Activated CD4-positive, alpha-beta T cell treated with anti-CD3 and anti-CD28 coated beads, Interleukin-2, amount 10 ng/mL, durations not matched to agents 24 days and 14 days (primary cell): ENCODE measurements at regions not wholly inside any gene's neighbourhood (a gene's known extent, or its start where the extent isn't known, plus 50 kb on each side); places are given as distances from the start of the nearest gene placed in this dataset.

ENCODE experiments used
- DNase-seq: peaks from one replicate; pipeline ENCODE4 v3.0.0; 2022
- H3K27ac Mint-ChIP-seq: one replicate; pipeline ENCODE4 v1.8.0; 2022; ENCODE audit warnings: mild to moderate bottlenecking, mixed read lengths
- H3K27me3 Mint-ChIP-seq: one replicate; pipeline ENCODE4 v1.8.0; 2022; ENCODE audit warnings: mixed read lengths
- H3K36me3 Mint-ChIP-seq: one replicate; pipeline ENCODE4 v1.8.0; 2022; ENCODE audit warnings: low read depth, mild to moderate bottlenecking, mixed read lengths
- H3K4me1 Mint-ChIP-seq: one replicate; pipeline ENCODE4 v1.8.0; 2021; ENCODE audit warnings: mixed read lengths
- H3K4me3 Mint-ChIP-seq: one replicate; pipeline ENCODE4 v1.8.0; 2022; ENCODE audit warnings: mild to moderate bottlenecking, moderate library complexity, mixed read lengths
- H3K9me3 Mint-ChIP-seq: one replicate; pipeline ENCODE4 v1.8.0; 2021; ENCODE audit warnings: mixed read lengths
- intact Hi-C: fragments of 100-400 bp; cut with micrococcal nuclease; formaldehyde crosslinking; loops from one replicate; pipeline ENCODE4 v1.15.1; 2023

DNA sequence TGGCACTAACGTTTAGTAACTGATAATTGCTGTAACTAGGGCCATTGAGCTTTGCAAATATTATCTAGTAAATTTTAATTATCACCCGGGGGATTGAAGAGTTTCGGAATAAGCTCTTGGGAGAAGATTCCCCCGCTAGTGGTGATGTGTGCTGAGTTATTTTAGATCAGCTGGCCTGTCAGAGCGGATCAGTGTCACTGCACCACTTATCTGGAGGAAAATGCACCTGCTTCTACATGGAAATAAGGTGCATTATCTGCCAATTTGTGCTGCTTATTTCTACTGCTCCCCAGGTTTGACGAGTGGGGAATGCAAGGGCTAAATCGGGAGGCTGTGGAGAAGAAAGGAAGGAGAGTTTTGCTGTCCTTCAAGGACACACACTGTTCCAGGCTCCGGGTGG is 518.6 kb downstream of the TLE4 start:
- Mint-ChIP-seq H3K4me3 (no peak overlapping the region), H3K27ac (no peak overlapping the region)
- intact Hi-C loops = no loop called here

GRCh38 chr9:80086822-80087345 is 515.1 kb downstream of the TLE4 start:
- H3K36me3 Mint-ChIP-seq = no peaks in the 10 kb centered on the region
- H3K4me3 Mint-ChIP-seq = no peak overlapping the region
- no peak overlapping the region for H3K27ac Mint-ChIP-seq
- no peaks in the 10 kb centered on the region for H3K9me3 Mint-ChIP-seq
- no peaks in the 10 kb centered on the region for H3K4me1 Mint-ChIP-seq
- no peaks in the 10 kb centered on the region for H3K27me3 Mint-ChIP-seq
- DNase-seq = no peak
- intact Hi-C loops = no loop called here

More for the DNA sequence above, 518.6 kb downstream of the TLE4 start:
- no peak for DNase-seq
- no peaks in the 10 kb centered on the region for H3K36me3 Mint-ChIP-seq
- H3K9me3 Mint-ChIP-seq = peaks cover 5% of the 10 kb centered on the region
- H3K4me1 Mint-ChIP-seq = no peaks in the 10 kb centered on the region
- no peaks in the 10 kb centered on the region for H3K27me3 Mint-ChIP-seq

DNA sequence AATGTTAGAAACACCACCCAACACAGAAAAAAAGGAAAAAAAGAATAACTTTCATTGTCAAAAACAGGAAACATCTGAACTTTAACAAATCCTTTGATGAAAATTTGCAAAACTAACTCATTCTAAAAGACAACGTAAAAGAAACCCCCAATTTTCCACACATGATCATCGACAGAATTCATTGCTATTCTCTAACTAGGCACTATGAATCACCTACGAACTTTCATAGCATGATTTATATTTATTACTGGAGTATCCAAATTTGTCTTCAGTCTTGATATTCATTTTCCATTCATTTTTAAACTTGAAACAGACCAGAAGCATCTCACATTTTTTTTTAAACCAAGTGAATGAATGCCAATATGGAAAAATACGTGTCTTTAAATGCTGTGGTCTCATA is 514.6 kb downstream of the TLE4 start:
- H3K27ac Mint-ChIP-seq = no peak overlapping the region
- intact Hi-C loops = no loop called here
- H3K4me3 Mint-ChIP-seq = no peak overlapping the region

DNA sequence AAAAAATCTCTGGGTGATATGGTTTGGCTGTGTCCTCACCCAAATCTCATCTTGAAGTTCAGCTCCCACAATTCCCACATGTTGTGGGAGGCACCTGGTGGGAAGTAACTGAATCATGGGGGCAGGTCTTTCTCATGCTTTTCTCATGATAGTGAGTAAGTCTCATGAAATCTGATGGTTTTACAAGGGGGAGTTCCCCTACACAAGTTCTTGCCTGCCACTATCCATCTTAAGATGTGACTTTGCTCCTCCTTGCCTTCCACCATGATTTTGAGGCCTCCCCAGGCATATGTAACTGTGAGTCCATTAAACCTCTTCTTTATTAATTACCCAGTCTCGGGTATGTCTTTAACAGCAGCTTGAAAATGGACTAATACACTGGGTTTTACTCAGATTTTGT is 513.9 kb downstream of the TLE4 start:
- no peaks in the 10 kb centered on the region for H3K36me3 Mint-ChIP-seq
- no peak for DNase-seq
- H3K9me3 Mint-ChIP-seq = no peaks in the 10 kb centered on the region
- H3K27ac Mint-ChIP-seq = no peak overlapping the region
- intact Hi-C loops = no loop called here
- H3K4me1 Mint-ChIP-seq = no peaks in the 10 kb centered on the region
- H3K27me3 Mint-ChIP-seq = no peaks in the 10 kb centered on the region
- H3K4me3 Mint-ChIP-seq = no peak overlapping the region

More for the DNA sequence above, 514.6 kb downstream of the TLE4 start:
- no peaks in the 10 kb centered on the region for H3K9me3 Mint-ChIP-seq
- no peaks in the 10 kb centered on the region for H3K4me1 Mint-ChIP-seq
- no peak for DNase-seq
- no peaks in the 10 kb centered on the region for H3K36me3 Mint-ChIP-seq
- no peaks in the 10 kb centered on the region for H3K27me3 Mint-ChIP-seq

DNA sequence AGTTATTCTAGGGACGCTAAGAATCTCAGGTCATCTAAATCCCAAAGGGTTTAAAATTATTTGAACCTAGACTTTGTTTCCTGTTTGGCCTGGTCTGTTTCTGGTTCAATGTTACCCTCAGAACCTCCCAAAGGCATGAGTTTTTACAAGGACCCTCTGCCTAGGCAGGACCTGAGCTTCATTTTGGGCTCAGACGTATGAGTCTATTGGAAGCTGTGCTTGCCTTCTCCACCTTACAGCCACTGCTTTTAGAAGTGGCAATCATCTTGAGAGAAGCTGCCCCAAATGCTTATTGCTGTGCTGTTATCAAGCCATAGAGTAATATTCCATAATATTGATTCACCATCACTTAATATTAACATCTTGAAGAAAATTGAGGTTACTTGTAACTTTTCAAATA is 510.4 kb downstream of the TLE4 start:
- Mint-ChIP-seq H3K27me3 (no peaks in the 10 kb centered on the region), H3K4me3 (no peak overlapping the region), H3K4me1 (no peaks in the 10 kb centered on the region), H3K27ac (no peak overlapping the region), H3K9me3 (no peaks in the 10 kb centered on the region), H3K36me3 (no peaks in the 10 kb centered on the region)
- DNase-seq = no peak
- intact Hi-C loops = no loop called here

GRCh38 chr9:80078826-80079225 is 507.1 kb downstream of the TLE4 start:
- no peak for DNase-seq
- H3K36me3 Mint-ChIP-seq = no peaks in the 10 kb centered on the region
- no peaks in the 10 kb centered on the region for H3K4me1 Mint-ChIP-seq
- H3K27me3 Mint-ChIP-seq = no peaks in the 10 kb centered on the region
- H3K4me3 Mint-ChIP-seq = no peak overlapping the region
- intact Hi-C loops = no loop called here
- no peaks in the 10 kb centered on the region for H3K9me3 Mint-ChIP-seq
- no peak overlapping the region for H3K27ac Mint-ChIP-seq

GRCh38 chr9:80077059-80077458 is 505.3 kb downstream of the TLE4 start:
- Mint-ChIP-seq H3K36me3 (no peaks in the 10 kb centered on the region), H3K4me1 (no peaks in the 10 kb centered on the region), H3K4me3 (no peak overlapping the region), H3K27ac (no peak overlapping the region), H3K9me3 (no peaks in the 10 kb centered on the region), H3K27me3 (no peaks in the 10 kb centered on the region)
- intact Hi-C loops = no loop called here
- DNase-seq = no peak

- no peaks in the 10 kb centered on the region for H3K27me3 Mint-ChIP-seq
- no peaks in the 10 kb centered on the region for H3K9me3 Mint-ChIP-seq
- H3K36me3 Mint-ChIP-seq = no peaks in the 10 kb centered on the region
- no peaks in the 10 kb centered on the region for H3K4me1 Mint-ChIP-seq
- H3K4me3 Mint-ChIP-seq = no peak overlapping the region
- intact Hi-C loops = no loop called here
- H3K27ac Mint-ChIP-seq = no peak overlapping the region
- no peak for DNase-seq
These were observed 504.4 kb downstream of the TLE4 start for GRCh38 chr9:80076162-80076561.

- DNase-seq = no peak
- intact Hi-C loops = no loop called here
- Mint-ChIP-seq H3K27me3 (no peaks in the 10 kb centered on the region), H3K27ac (no peak overlapping the region), H3K36me3 (no peaks in the 10 kb centered on the region), H3K4me1 (no peaks in the 10 kb centered on the region), H3K9me3 (no peaks in the 10 kb centered on the region), H3K4me3 (no peak overlapping the region)
These were observed 502.7 kb downstream of the TLE4 start for GRCh38 chr9:80074439-80074838.

DNA sequence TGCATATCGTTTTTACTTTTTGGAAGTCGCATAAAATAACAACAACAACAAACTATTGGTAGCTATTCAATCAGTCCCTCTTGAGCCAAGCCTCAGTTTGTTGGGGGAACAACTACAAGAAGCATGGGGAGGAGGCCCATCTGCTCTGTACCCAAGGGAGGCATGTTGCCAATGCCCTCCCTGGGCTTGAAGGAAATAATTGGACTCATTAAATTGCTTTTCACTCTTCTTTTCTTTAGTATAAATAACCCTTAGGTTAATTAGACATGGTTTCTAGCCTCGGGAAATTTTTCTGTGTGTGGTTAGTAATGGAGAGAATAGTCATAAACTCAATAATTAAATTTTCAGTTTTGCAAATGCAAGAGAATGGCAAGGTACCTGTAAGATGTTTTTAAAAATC is 500.7 kb downstream of the TLE4 start:
- DNase-seq = no peak
- peaks cover 3% of the 10 kb centered on the region for H3K9me3 Mint-ChIP-seq
- H3K27me3 Mint-ChIP-seq = no peaks in the 10 kb centered on the region
- H3K36me3 Mint-ChIP-seq = no peaks in the 10 kb centered on the region
- no peak overlapping the region for H3K4me3 Mint-ChIP-seq
- no peaks in the 10 kb centered on the region for H3K4me1 Mint-ChIP-seq
- intact Hi-C loops = no loop called here
- no peak overlapping the region for H3K27ac Mint-ChIP-seq

- Mint-ChIP-seq H3K27me3 (no peaks in the 10 kb centered on the region), H3K4me1 (no peaks in the 10 kb centered on the region)
- intact Hi-C loops = no loop called here
These were observed 498.4 kb downstream of the TLE4 start for GRCh38 chr9:80070071-80070742.

GRCh38 chr9:80066931-80067330 is 495.2 kb downstream of the TLE4 start:
- intact Hi-C loops = no loop called here
- Mint-ChIP-seq H3K4me1 (no peaks in the 10 kb centered on the region), H3K36me3 (no peaks in the 10 kb centered on the region), H3K27ac (no peak overlapping the region), H3K4me3 (no peak overlapping the region), H3K9me3 (peaks cover 3% of the 10 kb centered on the region), H3K27me3 (no peaks in the 10 kb centered on the region)
- DNase-seq = no peak

More at GRCh38 chr9:80070071-80070742, 498.4 kb downstream of the TLE4 start:
- Mint-ChIP-seq H3K9me3 (peaks cover 3% of the 10 kb centered on the region), H3K4me3 (no peak overlapping the region), H3K27ac (no peak overlapping the region), H3K36me3 (no peaks in the 10 kb centered on the region)
- no peak for DNase-seq

DNA sequence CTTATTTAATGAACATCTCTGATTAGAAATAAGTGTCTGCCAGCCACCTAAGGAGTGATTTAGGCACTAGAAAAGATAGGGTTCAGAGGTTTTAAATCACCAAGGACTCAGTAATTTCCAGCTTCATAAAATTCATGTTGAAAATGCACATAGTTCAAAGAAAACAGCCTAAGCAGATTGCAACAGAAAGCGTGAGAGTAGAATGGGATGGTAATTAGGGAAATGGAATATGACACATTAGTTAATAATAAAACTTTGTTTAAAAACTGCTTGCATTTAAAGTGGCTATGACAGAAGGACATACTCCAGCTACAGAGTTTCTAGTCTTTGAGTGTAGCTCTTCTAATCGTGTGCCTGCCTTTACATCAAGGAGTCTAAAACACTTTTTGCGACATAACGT is 490.8 kb downstream of the TLE4 start:
- H3K27me3 Mint-ChIP-seq = no peaks in the 10 kb centered on the region
- no peaks in the 10 kb centered on the region for H3K4me1 Mint-ChIP-seq
- no peak overlapping the region for H3K4me3 Mint-ChIP-seq
- H3K27ac Mint-ChIP-seq = no peak overlapping the region
- H3K36me3 Mint-ChIP-seq = no peaks in the 10 kb centered on the region
- intact Hi-C loops = no loop called here
- H3K9me3 Mint-ChIP-seq = peaks cover 2% of the 10 kb centered on the region
- no peak for DNase-seq

DNA sequence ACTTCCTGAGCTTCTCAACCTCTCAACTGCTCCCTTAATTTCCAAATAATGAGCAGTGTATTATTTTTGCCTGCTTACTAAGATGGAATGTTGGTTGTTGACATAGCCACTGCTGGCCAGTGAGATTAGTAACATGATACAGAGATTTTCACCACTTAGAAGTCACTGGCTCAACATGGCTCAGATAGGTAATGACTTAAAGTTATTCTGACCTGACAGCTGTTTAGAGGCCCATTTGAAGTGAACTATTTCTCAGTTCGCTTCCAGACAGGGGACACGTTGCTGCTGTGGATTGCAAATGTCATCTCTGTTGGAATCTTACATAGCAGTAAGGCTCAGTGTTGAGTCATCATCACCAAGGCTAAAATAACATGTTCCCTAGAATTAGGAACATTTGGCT is 490.2 kb downstream of the TLE4 start:
- H3K9me3 Mint-ChIP-seq = peaks cover 2% of the 10 kb centered on the region
- no peaks in the 10 kb centered on the region for H3K4me1 Mint-ChIP-seq
- no peaks in the 10 kb centered on the region for H3K27me3 Mint-ChIP-seq
- no peak overlapping the region for H3K27ac Mint-ChIP-seq
- no peak overlapping the region for H3K4me3 Mint-ChIP-seq
- intact Hi-C loops = no loop called here
- H3K36me3 Mint-ChIP-seq = no peaks in the 10 kb centered on the region
- DNase-seq = no peak

- H3K4me1 Mint-ChIP-seq = no peaks in the 10 kb centered on the region
- intact Hi-C loops = no loop called here
- no peak overlapping the region for H3K4me3 Mint-ChIP-seq
- no peak for DNase-seq
- peaks cover 2% of the 10 kb centered on the region for H3K9me3 Mint-ChIP-seq
- no peaks in the 10 kb centered on the region for H3K36me3 Mint-ChIP-seq
- no peak overlapping the region for H3K27ac Mint-ChIP-seq
- H3K27me3 Mint-ChIP-seq = no peaks in the 10 kb centered on the region
These were observed 489.3 kb downstream of the TLE4 start for GRCh38 chr9:80061096-80061495.
